ENCODE measurements at regions not wholly inside any gene's neighbourhood (a gene's known extent, or its start where the extent isn't known, plus 50 kb on each side); places are given as distances from the start of the nearest gene placed in this dataset.

DNA sequence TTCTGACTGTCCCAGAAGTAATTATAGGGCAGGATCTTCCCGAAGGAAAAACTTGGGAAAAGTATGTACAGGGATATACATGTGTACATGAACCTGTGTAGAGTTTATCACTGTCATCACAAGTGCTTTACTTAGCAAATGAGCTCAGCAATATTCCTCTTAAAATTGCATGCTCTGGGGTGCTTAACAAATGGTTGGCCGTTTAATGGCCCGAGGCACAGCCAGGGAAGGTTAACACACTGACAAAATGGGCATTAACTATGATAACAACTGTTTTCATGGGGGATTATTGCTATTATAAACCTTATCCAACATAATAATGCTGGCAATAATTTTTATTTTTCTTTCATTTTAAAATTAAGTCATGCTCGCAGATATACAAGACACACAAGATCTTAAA lies 459.3 kb downstream of the TUSC7 start:
- no peak overlapping the region for H3K9ac ChIP-seq (ENCODE audit: low read length)
- H3K4me1 Mint-ChIP-seq (ENCODE audit: low read depth, unreplicated experiment), result peaks cover 8% of the 10 kb centered on the region
- H3K27me3 Mint-ChIP-seq (ENCODE audit: low read depth, unreplicated experiment), result no peaks in the 10 kb centered on the region
- H2AFZ ChIP-seq (ENCODE audit: low read depth, low read length), result no peak overlapping the region
- no peak overlapping the region for H3K4me3 ChIP-seq (ENCODE audit: insufficient read depth, low read depth, low read length)
- no peak overlapping the region for H3K4me2 ChIP-seq (ENCODE audit: low read length)
- H3K27ac Mint-ChIP-seq (ENCODE audit: unreplicated experiment), result no peak overlapping the region
- H3K27ac ChIP-seq (ENCODE audit: low read depth, low read length), result no peak overlapping the region
- DNase-seq (ENCODE audit: low read depth), result no peak
- no peaks in the 10 kb centered on the region for H3K36me3 Mint-ChIP-seq (ENCODE audit: low read depth, unreplicated experiment)
- TF ChIP-seq EZH2 (IDR thresholded peaks at IDR 0.05; ENCODE audit: insufficient read depth, low read length), result no peak
- TF ChIP-seq, protein P1, sequence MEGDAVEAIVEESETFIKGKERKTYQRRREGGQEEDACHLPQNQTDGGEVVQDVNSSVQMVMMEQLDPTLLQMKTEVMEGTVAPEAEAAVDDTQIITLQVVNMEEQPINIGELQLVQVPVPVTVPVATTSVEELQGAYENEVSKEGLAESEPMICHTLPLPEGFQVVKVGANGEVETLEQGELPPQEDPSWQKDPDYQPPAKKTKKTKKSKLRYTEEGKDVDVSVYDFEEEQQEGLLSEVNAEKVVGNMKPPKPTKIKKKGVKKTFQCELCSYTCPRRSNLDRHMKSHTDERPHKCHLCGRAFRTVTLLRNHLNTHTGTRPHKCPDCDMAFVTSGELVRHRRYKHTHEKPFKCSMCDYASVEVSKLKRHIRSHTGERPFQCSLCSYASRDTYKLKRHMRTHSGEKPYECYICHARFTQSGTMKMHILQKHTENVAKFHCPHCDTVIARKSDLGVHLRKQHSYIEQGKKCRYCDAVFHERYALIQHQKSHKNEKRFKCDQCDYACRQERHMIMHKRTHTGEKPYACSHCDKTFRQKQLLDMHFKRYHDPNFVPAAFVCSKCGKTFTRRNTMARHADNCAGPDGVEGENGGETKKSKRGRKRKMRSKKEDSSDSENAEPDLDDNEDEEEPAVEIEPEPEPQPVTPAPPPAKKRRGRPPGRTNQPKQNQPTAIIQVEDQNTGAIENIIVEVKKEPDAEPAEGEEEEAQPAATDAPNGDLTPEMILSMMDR (IDR thresholded peaks at IDR 0.05; ENCODE audit: insufficient read depth, low read depth, low read length), result no peak
- H3K9me3 Mint-ChIP-seq (ENCODE audit: unreplicated experiment), result no peaks in the 10 kb centered on the region
- no peaks in the 10 kb centered on the region for H3K9me3 ChIP-seq (ENCODE audit: insufficient read depth, low read depth, low read length)
- H3K27me3 ChIP-seq (ENCODE audit: insufficient read depth, low read length), result no peaks in the 10 kb centered on the region
- no peak overlapping the region for H3K4me3 Mint-ChIP-seq (ENCODE audit: unreplicated experiment)
- H4K20me1 ChIP-seq (ENCODE audit: insufficient read depth, low read length), result no peaks in the 10 kb centered on the region
- no peak for FAIRE-seq
- no peaks in the 10 kb centered on the region for H3K36me3 ChIP-seq (ENCODE audit: insufficient read depth, low read length)
- H3K79me2 ChIP-seq (ENCODE audit: insufficient read depth, low read length), result no peaks in the 10 kb centered on the region
- no peaks in the 10 kb centered on the region for H3K4me1 ChIP-seq (ENCODE audit: insufficient read depth, low read length)

DNA sequence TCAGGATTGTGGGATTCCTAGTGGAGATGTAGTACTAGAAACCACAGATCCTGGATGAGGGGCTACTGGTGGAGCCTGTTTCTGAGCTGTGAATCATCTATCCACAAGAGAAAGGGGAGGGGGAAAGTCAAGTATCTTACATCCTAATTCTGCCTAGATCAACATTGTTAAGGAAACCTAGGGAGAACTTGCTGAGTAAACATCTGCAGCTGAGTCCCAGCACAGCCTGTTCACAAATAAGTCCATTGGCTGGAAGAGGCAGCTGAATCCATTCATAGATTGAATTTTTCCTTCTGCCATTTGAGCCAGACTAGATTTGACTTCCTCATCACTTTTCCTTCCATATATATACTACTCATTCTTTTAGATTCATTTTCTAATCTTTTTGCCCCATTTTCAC lies 460.5 kb downstream of the TUSC7 start:
- TF ChIP-seq, protein P1 (IDR thresholded peaks at IDR 0.05; ENCODE audit: insufficient read depth, low read depth, low read length), result no peak
- TF ChIP-seq EZH2 (IDR thresholded peaks at IDR 0.05; ENCODE audit: insufficient read depth, low read length), result no peak
- FAIRE-seq (no peak), DNase-seq (ENCODE audit: low read depth) (no peak)
- no peaks in the 10 kb centered on the region for H3K27me3 ChIP-seq (ENCODE audit: insufficient read depth, low read length)
- Mint-ChIP-seq H3K27ac (ENCODE audit: unreplicated experiment) (no peak overlapping the region), H3K36me3 (ENCODE audit: low read depth, unreplicated experiment) (no peaks in the 10 kb centered on the region), H3K9me3 (ENCODE audit: unreplicated experiment) (no peaks in the 10 kb centered on the region), H3K4me1 (ENCODE audit: low read depth, unreplicated experiment) (peaks cover 6% of the 10 kb centered on the region), H3K4me3 (ENCODE audit: unreplicated experiment) (no peak overlapping the region), H3K27me3 (ENCODE audit: low read depth, unreplicated experiment) (no peaks in the 10 kb centered on the region)
- H3K4me1 ChIP-seq (ENCODE audit: insufficient read depth, low read length), result no peaks in the 10 kb centered on the region
- no peak overlapping the region for H3K9ac ChIP-seq (ENCODE audit: low read length)
- H3K36me3 ChIP-seq (ENCODE audit: insufficient read depth, low read length), result no peaks in the 10 kb centered on the region
- H4K20me1 ChIP-seq (ENCODE audit: insufficient read depth, low read length), result no peaks in the 10 kb centered on the region
- H3K4me2 ChIP-seq (ENCODE audit: low read length), result no peak overlapping the region
- H3K4me3 ChIP-seq (ENCODE audit: insufficient read depth, low read depth, low read length), result no peak overlapping the region
- no peak overlapping the region for H2AFZ ChIP-seq (ENCODE audit: low read depth, low read length)
- H3K9me3 ChIP-seq (ENCODE audit: insufficient read depth, low read depth, low read length), result no peaks in the 10 kb centered on the region
- no peak overlapping the region for H3K27ac ChIP-seq (ENCODE audit: low read depth, low read length)
- H3K79me2 ChIP-seq (ENCODE audit: insufficient read depth, low read length), result no peaks in the 10 kb centered on the region

DNA sequence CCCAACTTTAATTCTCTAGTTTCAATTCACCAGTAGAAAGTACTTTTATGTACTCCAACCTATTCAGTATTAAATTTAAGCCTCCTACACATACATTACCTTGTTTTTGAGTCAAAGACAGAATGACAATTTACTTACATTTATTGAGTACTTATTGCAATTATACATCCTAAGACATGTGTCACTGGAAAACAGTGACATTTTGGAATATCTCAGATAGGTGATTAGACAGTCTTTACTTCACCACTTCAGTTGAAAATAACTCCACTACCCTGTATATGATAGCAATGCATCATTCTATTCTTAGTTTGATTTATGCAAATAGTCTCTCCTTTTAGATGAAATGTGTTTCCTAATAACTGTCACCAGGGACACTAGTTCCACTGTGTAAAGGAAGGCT lies 461.5 kb downstream of the TUSC7 start:
- H3K79me2 ChIP-seq (ENCODE audit: insufficient read depth, low read length), result no peaks in the 10 kb centered on the region
- no peak overlapping the region for H3K27ac ChIP-seq (ENCODE audit: low read depth, low read length)
- Mint-ChIP-seq H3K4me1 (ENCODE audit: low read depth, unreplicated experiment) (no peaks in the 10 kb centered on the region), H3K27me3 (ENCODE audit: low read depth, unreplicated experiment) (no peaks in the 10 kb centered on the region), H3K27ac (ENCODE audit: unreplicated experiment) (no peak overlapping the region), H3K36me3 (ENCODE audit: low read depth, unreplicated experiment) (no peaks in the 10 kb centered on the region), H3K4me3 (ENCODE audit: unreplicated experiment) (no peak overlapping the region), H3K9me3 (ENCODE audit: unreplicated experiment) (no peaks in the 10 kb centered on the region)
- no peak for TF ChIP-seq EZH2 (IDR thresholded peaks at IDR 0.05; ENCODE audit: insufficient read depth, low read length)
- TF ChIP-seq, protein P1 (IDR thresholded peaks at IDR 0.05; ENCODE audit: insufficient read depth, low read depth, low read length), result no peak
- no peaks in the 10 kb centered on the region for H3K9me3 ChIP-seq (ENCODE audit: insufficient read depth, low read depth, low read length)
- H3K9ac ChIP-seq (ENCODE audit: low read length), result no peak overlapping the region
- H3K4me3 ChIP-seq (ENCODE audit: insufficient read depth, low read depth, low read length), result no peak overlapping the region
- DNase-seq (ENCODE audit: low read depth) (no peak), FAIRE-seq (no peak)
- H2AFZ ChIP-seq (ENCODE audit: low read depth, low read length), result no peak overlapping the region
- no peaks in the 10 kb centered on the region for H3K4me1 ChIP-seq (ENCODE audit: insufficient read depth, low read length)
- H4K20me1 ChIP-seq (ENCODE audit: insufficient read depth, low read length), result no peaks in the 10 kb centered on the region
- H3K4me2 ChIP-seq (ENCODE audit: low read length), result no peak overlapping the region
- no peaks in the 10 kb centered on the region for H3K36me3 ChIP-seq (ENCODE audit: insufficient read depth, low read length)
- H3K27me3 ChIP-seq (ENCODE audit: insufficient read depth, low read length), result no peaks in the 10 kb centered on the region

All from astrocyte (in vitro differentiated cells and primary cell).